AG09309 (cell line): ENCODE measurements at regions not wholly inside any gene's neighbourhood (a gene's known extent, or its start where the extent isn't known, plus 50 kb on each side); places are given as distances from the start of the nearest gene placed in this dataset.

Source experiments
- DNase-seq: peaks from one replicate; pipeline ENCODE4 v3.0.0-alpha.2; 2010; ENCODE audit warnings: low read depth
- H3K4me3 ChIP-seq: 2 replicates; pipeline ENCODE4 v1.5.1; 2011; ENCODE audit warnings: mild to moderate bottlenecking, low read depth, low read length, moderate library complexity; ENCODE audit not compliant: control insufficient read depth
- TF ChIP-seq, protein P1 (sequence below): IDR thresholded peaks from 2 replicates; pipeline ENCODE4 v1.5.1; 2011; ENCODE audit warnings: mild to moderate bottlenecking, low read depth, low read length, inconsistent platforms; ENCODE audit not compliant: insufficient read depth, control insufficient read depth; ENCODE audit errors: missing control alignments

DNA sequence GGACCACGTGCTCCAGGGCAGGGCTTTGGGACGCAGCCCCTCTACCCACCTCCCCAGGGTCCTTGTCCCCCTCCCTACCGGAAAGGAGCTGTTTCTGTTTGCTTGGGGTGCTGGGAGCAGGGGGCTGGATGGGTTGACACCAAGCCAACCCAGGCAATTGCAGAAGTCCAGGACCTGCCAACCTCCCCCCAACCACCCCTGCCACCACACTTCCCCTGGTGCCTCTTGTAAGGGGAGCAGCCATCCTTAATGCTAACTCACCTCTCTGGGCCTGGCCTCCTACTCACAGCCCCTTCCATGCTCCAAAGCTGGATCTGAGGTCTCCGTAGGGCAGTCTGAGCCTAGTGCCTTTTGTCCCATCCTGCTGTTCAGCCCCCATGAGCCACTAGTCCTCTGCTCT is 631.9 kb downstream of the BCOR start:
- DNase-seq = no peak
- H3K4me3 ChIP-seq = no peak overlapping the region
- TF ChIP-seq, protein P1, sequence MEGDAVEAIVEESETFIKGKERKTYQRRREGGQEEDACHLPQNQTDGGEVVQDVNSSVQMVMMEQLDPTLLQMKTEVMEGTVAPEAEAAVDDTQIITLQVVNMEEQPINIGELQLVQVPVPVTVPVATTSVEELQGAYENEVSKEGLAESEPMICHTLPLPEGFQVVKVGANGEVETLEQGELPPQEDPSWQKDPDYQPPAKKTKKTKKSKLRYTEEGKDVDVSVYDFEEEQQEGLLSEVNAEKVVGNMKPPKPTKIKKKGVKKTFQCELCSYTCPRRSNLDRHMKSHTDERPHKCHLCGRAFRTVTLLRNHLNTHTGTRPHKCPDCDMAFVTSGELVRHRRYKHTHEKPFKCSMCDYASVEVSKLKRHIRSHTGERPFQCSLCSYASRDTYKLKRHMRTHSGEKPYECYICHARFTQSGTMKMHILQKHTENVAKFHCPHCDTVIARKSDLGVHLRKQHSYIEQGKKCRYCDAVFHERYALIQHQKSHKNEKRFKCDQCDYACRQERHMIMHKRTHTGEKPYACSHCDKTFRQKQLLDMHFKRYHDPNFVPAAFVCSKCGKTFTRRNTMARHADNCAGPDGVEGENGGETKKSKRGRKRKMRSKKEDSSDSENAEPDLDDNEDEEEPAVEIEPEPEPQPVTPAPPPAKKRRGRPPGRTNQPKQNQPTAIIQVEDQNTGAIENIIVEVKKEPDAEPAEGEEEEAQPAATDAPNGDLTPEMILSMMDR = no peak

DNA sequence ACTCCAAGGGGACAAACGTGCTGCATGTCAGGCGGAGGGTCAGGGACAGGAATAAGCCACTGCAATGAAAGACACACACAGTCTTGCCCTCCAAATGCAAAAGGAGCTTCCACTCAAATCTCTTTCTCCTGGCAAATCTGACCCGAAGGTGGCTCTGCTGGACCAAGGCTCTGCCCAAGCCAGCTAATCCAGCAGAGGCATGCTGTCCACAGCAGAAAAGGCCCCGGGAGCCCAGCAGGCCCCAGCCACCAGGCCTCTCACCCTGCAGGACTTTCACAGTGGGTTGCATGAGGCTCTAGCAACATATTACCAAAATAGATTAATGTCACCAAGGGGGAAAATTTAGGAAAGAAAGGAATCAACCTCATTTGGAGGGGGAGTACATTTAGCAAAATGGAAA is 628.6 kb downstream of the BCOR start:
- TF ChIP-seq, protein P1 = no peak
- H3K4me3 ChIP-seq = no peak overlapping the region
- DNase-seq = no peak

DNA sequence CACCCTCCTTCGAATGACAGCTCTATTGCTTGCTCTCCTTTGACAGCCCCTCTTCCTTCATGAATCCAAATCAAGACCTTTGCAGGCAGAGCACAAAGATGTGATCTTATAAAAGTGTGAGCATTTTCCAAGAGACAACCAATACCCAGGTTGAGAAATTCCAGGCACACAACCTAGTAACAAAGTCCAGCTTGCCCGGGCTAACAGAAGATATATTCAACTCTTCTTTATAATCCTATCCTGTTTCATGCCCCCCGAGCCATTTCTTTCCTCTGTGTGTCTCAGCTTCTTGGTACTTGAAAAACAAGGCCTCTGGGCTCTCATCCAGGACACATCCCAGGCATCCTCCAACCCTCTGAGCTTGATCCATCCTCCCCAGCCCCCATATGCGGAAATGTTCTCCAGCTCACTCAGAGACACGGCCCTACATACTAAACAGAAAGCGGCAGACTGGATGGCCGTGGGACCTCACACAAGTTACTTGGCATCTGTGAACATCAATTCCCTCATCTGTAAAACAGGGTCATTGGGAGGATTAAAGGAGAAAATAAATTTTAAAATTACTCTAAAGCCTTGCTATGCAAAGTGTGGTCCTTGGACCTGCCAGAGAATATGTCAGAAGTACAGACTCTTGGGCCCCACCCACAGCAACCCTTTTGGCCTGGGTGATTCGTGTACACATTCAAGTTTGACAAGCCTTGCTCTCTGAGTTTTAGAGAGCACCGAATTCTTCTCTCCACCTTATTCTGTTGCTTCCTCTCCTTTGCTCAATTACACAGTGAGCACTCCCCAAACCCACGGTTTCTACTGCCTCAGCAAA is 627.0 kb downstream of the BCOR start:
- TF ChIP-seq, protein P1 = no peak
- no peak overlapping the region for H3K4me3 ChIP-seq
- DNase-seq = no peak

DNA sequence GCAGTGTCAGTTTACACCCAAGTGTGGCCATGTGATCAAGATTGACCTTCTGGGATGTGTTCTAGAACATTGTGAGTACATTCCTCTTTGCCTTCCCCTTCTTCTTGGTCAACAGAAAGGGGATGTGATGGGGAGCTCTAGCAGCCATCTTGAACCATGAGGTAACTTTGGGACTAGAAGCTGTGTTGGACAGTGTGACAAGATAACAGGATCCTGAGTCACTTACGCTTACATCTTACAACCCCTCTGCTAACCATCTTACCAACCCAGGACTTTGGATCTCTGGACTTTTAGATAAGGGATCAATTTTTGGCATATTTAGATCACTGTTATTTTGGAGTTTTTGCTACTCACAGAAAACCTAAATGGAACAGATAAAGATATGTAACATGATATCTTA is 625.6 kb downstream of the BCOR start:
- DNase-seq = no peak
- TF ChIP-seq, protein P1 = no peak

DNA sequence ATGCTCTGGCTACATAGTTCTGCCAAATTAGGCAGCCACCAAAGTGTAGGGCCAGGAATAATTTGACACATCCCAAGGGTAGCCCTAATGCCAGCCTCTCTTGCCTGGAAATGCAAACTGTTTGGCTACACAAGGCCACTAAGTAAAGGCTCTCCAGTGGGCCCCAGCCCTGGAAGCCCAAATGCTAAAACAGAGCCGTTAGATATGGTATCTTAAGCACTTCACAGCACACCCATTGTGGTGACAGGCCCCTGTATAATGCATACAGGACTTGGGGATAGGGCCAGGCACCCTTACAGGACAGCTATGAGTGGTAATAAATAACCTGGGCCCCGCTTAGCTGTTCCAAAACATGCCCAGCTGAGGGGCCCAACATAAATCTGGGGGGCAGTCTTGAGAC is 623.9 kb downstream of the BCOR start:
- no peak for DNase-seq
- TF ChIP-seq, protein P1 = no peak
- H3K4me3 ChIP-seq = no peak overlapping the region

More for the DNA sequence above, 625.6 kb downstream of the BCOR start:
- H3K4me3 ChIP-seq = no peak overlapping the region

DNA sequence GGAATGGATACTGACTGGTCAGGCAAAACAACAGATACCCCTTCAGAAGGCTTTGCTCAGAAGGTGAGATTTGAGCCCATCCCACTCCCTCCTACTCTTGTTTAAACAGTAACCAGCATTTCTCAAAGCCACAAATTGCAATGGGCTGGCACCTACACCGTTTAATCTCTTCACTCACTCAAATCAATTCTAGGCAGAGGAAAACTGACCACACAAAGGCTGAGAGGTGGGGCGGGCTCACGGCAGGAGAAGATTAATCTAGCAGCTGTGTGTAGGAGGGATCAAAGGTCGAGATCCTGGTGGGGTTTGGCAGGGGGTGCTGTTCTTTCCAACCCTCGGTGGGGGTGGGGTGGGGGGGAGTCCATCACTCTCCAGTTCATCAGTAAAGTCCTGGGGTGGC is 622.4 kb downstream of the BCOR start:
- H3K4me3 ChIP-seq = no peak overlapping the region
- TF ChIP-seq, protein P1 = no peak
- DNase-seq = no peak
